Mucosa of descending colon (tissue), 3 donors: ENCODE measurements at regions not wholly inside any gene's neighbourhood (a gene's known extent, or its start where the extent isn't known, plus 50 kb on each side); places are given as distances from the start of the nearest gene placed in this dataset.
A peak's percentile ranks its signal among the peaks of the same experiment; 100 is the strongest.

ENCODE experiments used
- ATAC-seq: fragments of 200-7000 bp; cut with Tn5 transposase; one replicate; pipeline ENCODE4 v1.9.1; 2020; ENCODE audit warnings: mild to moderate bottlenecking, moderate library complexity
- DNase-seq, 3 donors: peaks; one replicate each; pipeline ENCODE4 v3.0.0-alpha.2; 2020
- H3K36me3 ChIP-seq: fragments of 200-600 bp; one replicate; pipeline ENCODE4 v1.8.0; 2021; ENCODE audit warnings: low read depth, mild to moderate bottlenecking
- H3K4me1 ChIP-seq: fragments of 200-600 bp; one replicate; pipeline ENCODE4 v1.8.0; 2021; ENCODE audit warnings: low read depth, mild to moderate bottlenecking
- H3K4me3 ChIP-seq: fragments of 200-600 bp; one replicate; pipeline ENCODE4 v1.8.0; 2021; ENCODE audit warnings: mild to moderate bottlenecking
- H3K9me3 ChIP-seq: fragments of 200-600 bp; one replicate; pipeline ENCODE4 v1.8.0; 2021; ENCODE audit warnings: mild to moderate bottlenecking
- intact Hi-C, 2 donors: fragments of 100-400 bp; cut with DNase I in 1 of 2; cut with micrococcal nuclease in 1 of 2; formaldehyde crosslinking; loops; one replicate each; pipeline versions ENCODE4 v1.11.0 to v1.11.1; 2022; cut with DNase I, micrococcal nuclease
- TF ChIP-seq, protein P1 (sequence below): fragments of 200-600 bp; IDR thresholded peaks from one replicate; pipeline ENCODE4 v1.8.0; 2022; ENCODE audit warnings: antibody characterized with exemption, mild to moderate bottlenecking
- donor health status: DM: no; HTN: no; CAD: no; lungs with moderate emphysema.
- donor health status: DM: no; HTN: no; CAD: no.
- donor health status: DM: no; HTN: yes; CAD: no.

DNA sequence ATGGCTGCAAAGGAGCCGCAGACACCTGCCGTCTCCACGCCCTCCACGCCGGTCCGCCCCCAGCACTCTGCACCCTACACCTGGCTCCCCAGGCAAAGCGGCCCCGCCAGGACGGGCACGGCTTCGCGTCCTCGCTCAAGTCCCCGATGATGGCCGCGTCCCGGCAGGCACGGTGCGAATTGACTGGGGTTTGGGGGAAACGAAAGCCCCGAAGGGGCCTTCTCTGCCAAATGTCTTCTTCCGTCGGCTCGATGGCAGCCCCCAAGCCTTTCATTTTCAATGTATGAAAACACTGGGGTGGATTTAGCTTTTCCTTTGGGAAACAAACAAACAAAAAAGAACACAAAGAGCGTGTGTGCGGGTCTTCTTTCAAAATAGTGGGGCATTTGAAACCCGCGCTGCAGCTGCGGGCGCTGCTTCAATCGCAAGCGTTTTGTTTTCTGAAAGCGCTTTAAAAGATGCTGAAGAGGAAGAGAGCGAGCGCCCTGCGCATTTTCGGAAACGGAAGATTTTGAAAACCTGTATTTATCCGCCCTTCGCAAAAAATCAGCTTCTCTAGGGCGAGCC is 160.0 kb downstream of the RMI1 start:
- peak; percentile 71 for ATAC-seq
- Histone ChIP-seq H3K36me3 (no peaks in the 10 kb centered on the region), H3K9me3 (no peaks in the 10 kb centered on the region), H3K4me3 (peak overlapping the region; percentile 4), H3K4me1 (peaks cover 8% of the 10 kb centered on the region)
- peak; percentile 75 to 83 (median 83) for DNase-seq
- intact Hi-C loops = no loop called here
- TF ChIP-seq, protein P1, sequence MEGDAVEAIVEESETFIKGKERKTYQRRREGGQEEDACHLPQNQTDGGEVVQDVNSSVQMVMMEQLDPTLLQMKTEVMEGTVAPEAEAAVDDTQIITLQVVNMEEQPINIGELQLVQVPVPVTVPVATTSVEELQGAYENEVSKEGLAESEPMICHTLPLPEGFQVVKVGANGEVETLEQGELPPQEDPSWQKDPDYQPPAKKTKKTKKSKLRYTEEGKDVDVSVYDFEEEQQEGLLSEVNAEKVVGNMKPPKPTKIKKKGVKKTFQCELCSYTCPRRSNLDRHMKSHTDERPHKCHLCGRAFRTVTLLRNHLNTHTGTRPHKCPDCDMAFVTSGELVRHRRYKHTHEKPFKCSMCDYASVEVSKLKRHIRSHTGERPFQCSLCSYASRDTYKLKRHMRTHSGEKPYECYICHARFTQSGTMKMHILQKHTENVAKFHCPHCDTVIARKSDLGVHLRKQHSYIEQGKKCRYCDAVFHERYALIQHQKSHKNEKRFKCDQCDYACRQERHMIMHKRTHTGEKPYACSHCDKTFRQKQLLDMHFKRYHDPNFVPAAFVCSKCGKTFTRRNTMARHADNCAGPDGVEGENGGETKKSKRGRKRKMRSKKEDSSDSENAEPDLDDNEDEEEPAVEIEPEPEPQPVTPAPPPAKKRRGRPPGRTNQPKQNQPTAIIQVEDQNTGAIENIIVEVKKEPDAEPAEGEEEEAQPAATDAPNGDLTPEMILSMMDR = no peak

DNA sequence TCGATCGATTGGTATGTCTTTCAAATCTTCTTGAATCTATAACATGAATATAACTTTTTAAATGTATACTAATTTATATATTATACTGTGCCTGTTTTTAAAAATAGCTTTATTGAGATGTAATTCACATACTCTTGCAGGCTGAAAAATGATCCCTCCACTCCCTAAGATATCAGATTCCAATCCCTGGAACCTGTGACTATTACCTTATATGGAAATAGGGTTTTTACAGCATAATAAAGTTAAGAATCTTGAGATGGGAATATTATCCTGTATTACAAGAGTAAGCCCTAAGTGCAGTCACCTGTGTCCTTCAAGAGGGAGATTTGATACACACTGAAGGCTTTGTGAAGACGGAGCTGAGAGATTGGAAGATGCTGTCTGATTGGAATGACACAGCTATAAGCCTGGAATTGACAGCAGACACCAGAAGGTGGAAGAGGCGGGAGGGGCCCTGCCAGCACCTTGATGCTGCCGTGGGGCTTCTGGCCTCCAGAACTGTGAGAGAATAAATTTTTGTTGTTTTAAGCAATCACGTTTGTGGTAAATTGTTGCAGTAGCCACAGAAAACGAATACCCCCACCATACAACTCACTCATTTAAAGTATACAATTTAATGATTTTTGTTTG is 161.3 kb downstream of the RMI1 start:
- TF ChIP-seq, protein P1 = no peak
- DNase-seq (no peak), ATAC-seq (no peak)
- Histone ChIP-seq H3K9me3 (no peaks in the 10 kb centered on the region), H3K36me3 (no peaks in the 10 kb centered on the region), H3K4me1 (peaks cover 11% of the 10 kb centered on the region), H3K4me3 (no peak overlapping the region)
- intact Hi-C loops = no loop called here

DNA sequence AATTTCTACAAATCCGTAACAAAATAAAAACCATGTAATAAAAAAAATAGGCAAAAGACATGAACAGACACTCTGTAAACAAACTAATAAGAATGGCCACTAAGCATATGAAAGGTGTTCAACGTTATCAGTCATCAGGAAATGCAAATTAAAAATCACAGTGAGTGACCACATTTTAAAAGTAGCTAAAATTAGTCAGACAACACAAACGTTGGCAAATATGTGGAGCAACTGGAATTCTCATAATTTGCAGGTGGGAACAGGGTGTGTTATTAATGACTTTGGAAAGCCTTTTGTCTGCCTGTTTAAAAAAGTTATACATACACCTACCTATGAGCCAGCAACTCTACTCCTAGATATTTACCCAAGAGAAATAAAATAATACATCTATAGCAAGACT is 164.4 kb downstream of the RMI1 start:
- intact Hi-C loops = no loop called here
- Histone ChIP-seq H3K4me1 (peaks cover 8% of the 10 kb centered on the region), H3K4me3 (no peak overlapping the region), H3K9me3 (no peaks in the 10 kb centered on the region), H3K36me3 (no peaks in the 10 kb centered on the region)
- DNase-seq = no peak
- TF ChIP-seq, protein P1 = no peak
- no peak for ATAC-seq

DNA sequence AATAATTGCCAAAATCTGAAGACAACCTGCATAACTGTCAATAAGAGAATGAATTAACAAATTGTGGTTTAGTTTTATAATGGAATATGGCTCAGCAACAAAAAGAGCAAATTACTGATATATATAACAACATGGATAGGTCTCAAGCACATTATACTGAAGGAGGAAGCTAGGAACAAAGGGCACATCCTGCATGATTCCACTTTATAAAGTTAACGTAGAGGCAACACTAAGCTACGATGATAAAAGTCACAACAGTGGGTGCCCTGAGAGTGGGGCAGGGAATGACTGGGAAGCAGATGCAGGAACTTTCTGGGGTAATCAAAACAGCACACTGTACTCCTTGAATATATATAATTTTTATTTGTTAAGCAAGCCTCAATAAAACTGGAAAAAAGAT is 165.2 kb downstream of the RMI1 start:
- ATAC-seq (peak; percentile 61), DNase-seq (no peak)
- intact Hi-C loops = no loop called here
- peaks cover 8% of the 10 kb centered on the region for H3K4me1 ChIP-seq
- TF ChIP-seq, protein P1 = no peak
- no peaks in the 10 kb centered on the region for H3K36me3 ChIP-seq
- H3K9me3 ChIP-seq = no peaks in the 10 kb centered on the region
- H3K4me3 ChIP-seq = no peak overlapping the region

DNA sequence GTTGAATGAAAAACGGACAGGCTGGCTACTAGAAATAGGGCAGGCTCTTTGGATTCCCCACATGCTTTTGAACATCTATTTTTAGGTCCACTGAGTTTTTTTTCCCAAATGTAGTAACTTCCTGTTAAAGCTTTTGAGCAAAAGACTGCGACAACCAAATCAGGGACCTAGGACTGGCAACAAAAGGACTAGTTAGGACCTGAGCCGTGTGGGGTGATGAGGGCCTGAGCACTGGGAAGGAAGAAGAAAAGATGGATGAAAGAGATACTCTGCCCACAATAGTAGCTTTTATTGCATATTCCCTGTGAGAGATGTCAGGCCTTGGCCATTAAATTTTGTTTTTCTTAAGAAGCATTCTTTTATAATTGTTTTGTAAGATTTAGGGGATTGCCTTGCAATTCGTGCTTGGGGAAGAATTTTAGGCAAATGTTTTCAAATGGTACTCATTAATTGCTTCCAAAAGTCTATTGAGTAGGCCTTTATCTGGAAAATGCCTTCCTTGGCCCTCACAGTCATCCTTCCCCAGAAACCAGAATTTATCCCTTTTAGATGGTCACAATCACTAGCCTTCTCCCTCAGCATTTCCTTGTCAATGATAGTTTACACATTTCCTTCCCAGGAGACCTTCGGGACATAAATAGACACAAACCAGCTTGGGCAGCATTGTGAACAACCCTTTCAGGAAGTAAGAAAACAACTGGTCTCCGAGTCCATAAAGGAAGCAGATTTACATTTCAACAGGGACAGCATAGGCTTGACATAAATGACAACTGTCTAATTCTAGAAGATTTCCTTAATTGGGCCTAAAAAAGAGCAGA is 166.5 kb downstream of the RMI1 start:
- DNase-seq (peak in 1 of 3 donors; percentile 42), ATAC-seq (peak; percentile 93)
- Histone ChIP-seq H3K36me3 (no peaks in the 10 kb centered on the region), H3K4me3 (no peak overlapping the region), H3K9me3 (no peaks in the 10 kb centered on the region), H3K4me1 (peaks cover 8% of the 10 kb centered on the region)
- TF ChIP-seq, protein P1 = no peak
- intact Hi-C loops = no loop called here
